NCI-H82 treated with DMSO at 0.1 percent for 48 hours (cell line): ENCODE measurements at regions not wholly inside any gene's neighbourhood (a gene's known extent, or its start where the extent isn't known, plus 50 kb on each side); places are given as distances from the start of the nearest gene placed in this dataset.

Experiments
- DNase-seq: peaks from one replicate; lab custom pipeline; 2025; ENCODE audit not compliant: unreplicated experiment; lab: John Stamatoyannopoulos, UW

GRCh38 chr17:33473061-33473460 is 180.0 kb upstream of the ASIC2 start:
- DNase-seq, result peak; percentile 22

- no peak for DNase-seq
These were observed 181.7 kb upstream of the ASIC2 start for GRCh38 chr17:33474789-33475188.

- DNase-seq, result no peak
These were observed 182.5 kb upstream of the ASIC2 start for GRCh38 chr17:33475594-33475993.

- no peak for DNase-seq
These were observed 188.6 kb upstream of the ASIC2 start for GRCh38 chr17:33481652-33482051.

GRCh38 chr17:33482636-33483035 is 189.5 kb upstream of the ASIC2 start:
- DNase-seq, result no peak

GRCh38 chr17:33484559-33484958 is 191.5 kb upstream of the ASIC2 start:
- no peak for DNase-seq

GRCh38 chr17:33486135-33486885 is 193.2 kb upstream of the ASIC2 start:
- DNase-seq, result no peak

GRCh38 chr17:33487187-33487879 is 194.2 kb upstream of the ASIC2 start:
- no peak for DNase-seq

- DNase-seq, result peak; percentile 53
These were observed 198.9 kb upstream of the ASIC2 start for GRCh38 chr17:33491871-33492481.

GRCh38 chr17:33492731-33493265 is 199.7 kb upstream of the ASIC2 start:
- DNase-seq, result no peak

GRCh38 chr17:33493566-33493965 is 200.5 kb upstream of the ASIC2 start:
- DNase-seq, result no peak

GRCh38 chr17:33494151-33494550 is 201.1 kb upstream of the ASIC2 start:
- no peak for DNase-seq

- no peak for DNase-seq
These were observed 204.5 kb upstream of the ASIC2 start for GRCh38 chr17:33497623-33498022.

- no peak for DNase-seq
These were observed 205.0 kb upstream of the ASIC2 start for GRCh38 chr17:33498069-33498468.

- no peak for DNase-seq
These were observed 205.9 kb upstream of the ASIC2 start for GRCh38 chr17:33499040-33499439.

GRCh38 chr17:33500151-33500550 is 207.1 kb upstream of the ASIC2 start:
- DNase-seq, result no peak

- no peak for DNase-seq
These were observed 208.1 kb upstream of the ASIC2 start for GRCh38 chr17:33501185-33501584.

GRCh38 chr17:33504571-33504970 is 211.5 kb upstream of the ASIC2 start:
- no peak for DNase-seq

GRCh38 chr17:33506889-33507650 is 214.0 kb upstream of the ASIC2 start:
- DNase-seq, result no peak

- DNase-seq, result no peak
These were observed 215.1 kb upstream of the ASIC2 start for GRCh38 chr17:33508215-33508614.

GRCh38 chr17:33509331-33509730 is 216.2 kb upstream of the ASIC2 start:
- no peak for DNase-seq
